PC-3 (cell line): ENCODE measurements at regions not wholly inside any gene's neighbourhood (a gene's known extent, or its start where the extent isn't known, plus 50 kb on each side); places are given as distances from the start of the nearest gene placed in this dataset.

Experiments used
- CTCF ChIP-seq: fragments of 300-600 bp; sonication (generic); conservative IDR thresholded peaks from 2 replicates; pipeline ENCODE4 v1.5.1; 2017; ENCODE audit warnings: antibody characterized with exemption, low read depth, mild to moderate bottlenecking, low read length
- EZH2phosphoT487 ChIP-seq: fragments of 300-600 bp; sonication (generic); IDR thresholded peaks from 2 replicates; pipeline ENCODE4 v1.6.1; 2018; ENCODE audit warnings: mild to moderate bottlenecking, antibody characterized with exemption, low read length, borderline replicate concordance

- no peak for TF ChIP-seq CTCF
- TF ChIP-seq EZH2phosphoT487 = no peak
Measured at GRCh38 chr1:187631984-187632383, 803.2 kb downstream of the PLA2G4A start.
